GM10248 (cell line): ENCODE measurements at regions not wholly inside any gene's neighbourhood (a gene's known extent, or its start where the extent isn't known, plus 50 kb on each side); places are given as distances from the start of the nearest gene placed in this dataset.

Experiments used
- CTCF ChIA-PET: fragments of 300-600 bp; sonication (Branson Sonifier 250); formaldehyde crosslinking; extraction: SDS; loops from one replicate; lab custom pipeline; 2021; ENCODE audit warnings: antibody characterized with exemption; lab: Yijun Ruan, JAX
- POLR2A ChIA-PET: fragments of 350-650 bp; sonication (Branson Sonifier 250); formaldehyde crosslinking; extraction: SDS; loops from one replicate; lab custom pipeline; 2020; ENCODE audit warnings: antibody characterized with exemption; lab: Yijun Ruan, JAX
- DNase-seq: peaks from one replicate; pipeline ENCODE4 v3.0.0; 2012; ENCODE audit errors: extremely low spot score
- CTCF ChIP-seq: IDR thresholded peaks from 2 replicates; pipeline ENCODE4 v1.5.1; 2012; ENCODE audit warnings: mild to moderate bottlenecking, low read depth; ENCODE audit errors: extremely low read depth, missing control alignments, control extremely low read depth

DNA sequence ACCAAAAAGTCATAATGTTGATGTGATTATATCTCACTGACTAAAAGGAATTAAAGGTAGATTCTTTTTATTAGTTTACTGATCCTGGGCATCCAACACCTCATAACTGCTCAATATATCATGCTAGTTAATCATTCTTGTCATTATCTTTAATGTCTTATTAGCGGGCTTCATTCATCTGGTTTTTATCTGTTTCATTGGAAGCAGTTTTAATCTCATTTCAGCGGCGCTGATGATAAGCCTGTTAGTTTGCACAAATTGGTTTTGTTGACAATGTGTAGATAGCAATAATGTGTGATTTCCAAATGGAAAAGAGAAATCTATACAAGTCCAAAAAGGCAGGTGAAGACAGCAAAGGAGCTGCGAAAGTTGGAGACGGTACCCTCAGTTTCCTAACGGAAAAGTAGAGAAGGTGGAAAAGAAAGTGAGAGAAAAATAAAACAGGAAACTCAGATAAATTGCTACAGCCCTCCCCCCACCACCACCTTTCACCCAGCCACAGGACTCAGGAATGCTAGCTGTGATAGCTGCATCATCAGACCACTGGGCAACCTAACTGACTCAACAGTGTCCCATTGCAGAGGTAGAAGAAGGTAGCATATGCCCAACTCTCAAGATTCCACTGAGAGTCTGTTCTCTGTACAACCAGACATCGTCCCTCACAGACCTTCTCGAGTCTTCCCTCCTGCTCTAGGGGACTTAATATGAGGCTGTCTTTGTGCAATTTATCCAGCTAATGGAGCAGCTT is 241.7 kb upstream of the CAMK1G start:
- ChIA-PET POLR2A (no interaction called here), CTCF (interaction anchor here (1.1 to 5.4 kb wide), 3 partner anchors 12 to 23 kb away, joined by 3 to 29 read pairs (median 3); no protein-coding TSS in a partner anchor)
- no peak for TF ChIP-seq CTCF
- no peak for DNase-seq

DNA sequence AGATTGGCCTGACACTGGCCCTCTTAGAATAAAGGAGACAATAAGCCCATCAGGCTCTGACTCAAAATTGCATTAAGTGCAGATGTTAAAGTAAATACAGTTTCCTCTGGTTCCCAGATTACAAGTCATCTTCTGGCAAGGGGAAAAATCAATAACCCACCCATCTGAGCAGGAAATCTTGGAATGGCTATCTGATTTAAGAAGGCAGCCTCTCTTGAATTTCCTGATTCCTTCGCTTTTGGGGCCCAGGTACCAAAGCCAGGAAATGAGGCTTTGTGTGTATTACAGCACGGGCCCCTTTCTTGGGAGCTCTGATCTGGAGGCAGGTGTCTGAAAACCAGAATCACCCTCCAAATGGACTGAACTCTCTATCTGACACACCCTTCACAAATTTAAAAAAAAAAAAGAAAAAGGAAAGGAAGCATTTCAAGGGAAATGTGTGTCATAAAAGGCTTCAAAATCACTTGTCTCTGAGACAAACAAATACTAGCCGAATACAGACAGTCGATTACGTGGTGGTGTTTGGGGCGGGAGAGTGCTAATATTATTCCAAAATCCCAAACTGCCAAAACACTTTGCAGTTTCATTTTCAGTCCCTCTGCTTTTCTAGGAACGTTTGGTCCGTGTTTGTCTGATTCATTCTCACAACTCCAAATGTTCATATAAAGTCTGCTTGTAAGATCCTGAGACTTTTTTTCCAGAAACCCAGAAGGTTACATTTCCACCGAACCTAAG is 240.9 kb upstream of the CAMK1G start:
- TF ChIP-seq CTCF: no peak
- ChIA-PET POLR2A (no interaction called here), CTCF (interaction anchor here (1.4 to 5.4 kb wide), 2 partner anchors 11 to 22 kb away, joined by 3 to 29 read pairs; no protein-coding TSS in a partner anchor)

GRCh38 chr1:209343511-209343910 is 240.0 kb upstream of the CAMK1G start:
- no peak for TF ChIP-seq CTCF
- no peak for DNase-seq
- CTCF ChIA-PET: interaction anchor here (1.3 to 5.4 kb wide), 2 partner anchors 9 to 10 kb away, joined by 5 to 29 read pairs; no protein-coding TSS in a partner anchor
- POLR2A ChIA-PET: no interaction called here

More for the DNA sequence above, 240.9 kb upstream of the CAMK1G start:
- DNase-seq: no peak

- TF ChIP-seq CTCF: no peak
- no peak for DNase-seq
- ChIA-PET CTCF (interaction anchor here (1.0 to 5.4 kb wide), 3 partner anchors 10 to 29 kb away, joined by 3 to 29 read pairs (median 5); no protein-coding TSS in a partner anchor), POLR2A (no interaction called here)
Measured at GRCh38 chr1:209344156-209344555, 239.4 kb upstream of the CAMK1G start.

DNA sequence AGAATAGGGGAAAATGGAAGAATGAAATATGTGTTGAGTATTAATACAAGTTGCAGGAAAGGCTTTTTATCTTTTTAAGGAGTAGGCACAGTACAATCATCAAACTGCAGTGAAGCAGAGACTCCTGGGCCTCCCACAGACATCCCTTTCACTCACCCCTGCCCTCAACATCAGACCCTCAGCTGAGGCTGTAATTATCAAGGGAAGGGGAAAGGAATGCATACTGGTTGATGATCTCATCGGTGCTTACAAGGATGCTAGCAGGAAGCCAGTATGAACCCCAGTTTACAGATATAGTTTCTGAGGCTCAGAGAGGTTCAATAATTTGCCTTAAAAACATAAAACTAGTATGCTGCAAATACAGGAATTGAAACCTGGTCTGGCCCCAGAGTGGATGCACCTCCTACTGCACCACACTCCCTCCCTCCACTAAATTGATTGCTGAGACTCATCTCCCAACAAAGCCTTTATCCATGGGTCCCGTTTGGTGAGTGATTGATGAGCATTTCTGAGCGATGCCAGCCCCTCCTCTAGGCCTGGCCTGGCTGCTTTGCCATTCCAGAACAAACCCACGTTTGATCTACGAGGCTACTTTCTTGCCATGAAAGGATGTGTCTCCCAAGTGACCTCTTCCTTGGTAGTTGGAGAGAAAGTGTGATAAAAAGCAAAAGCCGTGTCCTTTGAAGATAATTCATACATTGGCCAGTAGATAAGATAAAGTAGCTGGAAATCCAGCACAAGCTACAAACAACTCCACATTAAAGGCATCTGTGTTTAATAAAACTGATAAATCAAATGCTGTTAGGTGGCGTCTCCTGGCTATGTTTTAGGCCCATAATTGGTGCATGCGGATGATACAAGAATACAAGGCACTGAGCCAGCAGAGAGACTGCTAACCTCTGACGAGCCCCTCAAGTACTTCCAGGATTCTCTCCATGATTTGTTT is 233.9 kb upstream of the CAMK1G start:
- ChIA-PET CTCF (interaction anchor here (1.0 to 1.7 kb wide), 3 partner anchors 9 to 14 kb away, joined by 3 to 4 read pairs (median 4); no protein-coding TSS in a partner anchor), POLR2A (no interaction called here)
- peak; percentile 14 for DNase-seq
- no peak for TF ChIP-seq CTCF

DNA sequence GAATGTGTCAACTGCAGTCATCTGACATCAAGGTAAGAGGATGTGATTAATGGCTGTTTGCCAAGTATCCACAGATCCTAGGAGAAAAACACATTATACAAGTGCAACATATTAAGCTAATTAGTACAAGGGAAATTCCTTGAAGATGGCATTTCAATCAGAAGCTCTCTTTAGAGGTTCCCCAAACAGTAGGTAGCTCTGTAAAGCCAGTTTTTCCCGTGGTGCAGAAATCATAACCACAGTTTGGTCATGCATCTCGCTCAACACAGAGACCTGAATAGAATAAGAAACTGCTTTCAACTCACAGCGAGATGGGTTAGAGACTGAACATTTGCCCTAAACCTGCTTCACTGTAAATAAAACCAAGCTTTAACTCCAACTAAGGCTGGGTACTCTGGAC is 230.5 kb upstream of the CAMK1G start:
- POLR2A ChIA-PET: no interaction called here
- no peak for DNase-seq
- TF ChIP-seq CTCF: no peak
- CTCF ChIA-PET: interaction anchor here (0.8 to 3.7 kb wide), 7 partner anchors 9 to 725 kb away, joined by 3 to 29 read pairs (median 3); no protein-coding TSS in a partner anchor
